NCI-H748 (cell line): ENCODE measurements at regions not wholly inside any gene's neighbourhood (a gene's known extent, or its start where the extent isn't known, plus 50 kb on each side); places are given as distances from the start of the nearest gene placed in this dataset.
"Not testable (repeated sequence)": the region's sequence is repeated elsewhere in the genome, so short reads cannot be mapped to it uniquely, and the experiment has no call there.

Experiments
- DNase-seq: peaks from one replicate; lab custom pipeline; 2025; ENCODE audit not compliant: unreplicated experiment; lab: John Stamatoyannopoulos, UW

- DNase-seq = no peak
These were observed 107.9 kb upstream of the ATL2 start for GRCh38 chr2:38484957-38485356.

- no peak for DNase-seq
These were observed 106.9 kb upstream of the ATL2 start for GRCh38 chr2:38483776-38484501.

GRCh38 chr2:38482710-38483109 lies 105.6 kb upstream of the ATL2 start:
- DNase-seq = not testable (repeated sequence)

- DNase-seq = no peak
These were observed 103.5 kb upstream of the ATL2 start for GRCh38 chr2:38480617-38481016.

- no peak for DNase-seq
These were observed 99.9 kb upstream of the ATL2 start for GRCh38 chr2:38477006-38477405.

GRCh38 chr2:38475567-38475881 lies 98.5 kb upstream of the ATL2 start:
- no peak for DNase-seq

- no peak for DNase-seq
These were observed 97.9 kb upstream of the ATL2 start for GRCh38 chr2:38474715-38475566.

- DNase-seq = no peak
These were observed 97.0 kb upstream of the ATL2 start for GRCh38 chr2:38474021-38474456.

- no peak for DNase-seq
These were observed 96.4 kb upstream of the ATL2 start for GRCh38 chr2:38473333-38474005.

GRCh38 chr2:38470115-38470514 lies 93.0 kb upstream of the ATL2 start:
- DNase-seq = no peak

GRCh38 chr2:38467768-38468455 lies 90.8 kb upstream of the ATL2 start:
- DNase-seq = no peak

- peak; percentile 5 for DNase-seq
These were observed 90.0 kb upstream of the ATL2 start for GRCh38 chr2:38466876-38467767.

GRCh38 chr2:38466409-38466808 lies 89.3 kb upstream of the ATL2 start:
- DNase-seq = no peak

- DNase-seq = no peak
These were observed 88.7 kb upstream of the ATL2 start for GRCh38 chr2:38465789-38466127.

- DNase-seq = no peak
These were observed 88.1 kb upstream of the ATL2 start for GRCh38 chr2:38464971-38465788.

GRCh38 chr2:38463752-38464151 lies 86.7 kb upstream of the ATL2 start:
- no peak for DNase-seq

GRCh38 chr2:38462121-38462661 lies 85.1 kb upstream of the ATL2 start:
- no peak for DNase-seq

- DNase-seq = no peak
These were observed 84.4 kb upstream of the ATL2 start for GRCh38 chr2:38461470-38461869.

- no peak for DNase-seq
These were observed 83.2 kb upstream of the ATL2 start for GRCh38 chr2:38460313-38460712.
